B cell (primary cell): ENCODE measurements at regions not wholly inside any gene's neighbourhood (a gene's known extent, or its start where the extent isn't known, plus 50 kb on each side); places are given as distances from the start of the nearest gene placed in this dataset.

ENCODE experiments used
- CTCF ChIP-seq: fragments of 200-600 bp; IDR thresholded peaks from one replicate; pipeline ENCODE4 v1.8.0; 2022; ENCODE audit warnings: antibody characterized with exemption, mild to moderate bottlenecking
- EZH2 ChIP-seq: IDR thresholded peaks from 2 replicates; pipeline ENCODE4 v1.6.1; 2012; ENCODE audit warnings: borderline replicate concordance, low read depth, mild to moderate bottlenecking, moderate library complexity, low read length; ENCODE audit not compliant: insufficient read depth, poor library complexity, severe bottlenecking

- TF ChIP-seq CTCF (no peak), EZH2 (no peak)
Observed at GRCh38 chr3:22908989-22909507, 294.1 kb upstream of the UBE2E2 start.
